Trophoblast cell (in vitro differentiated cells and primary cell): ENCODE measurements at regions not wholly inside any gene's neighbourhood (a gene's known extent, or its start where the extent isn't known, plus 50 kb on each side); places are given as distances from the start of the nearest gene placed in this dataset.

Experiments used
- DNase-seq, 2 donors: peaks; one replicate each; pipeline ENCODE4 v3.0.0-alpha.2; 2016
- H2AFZ ChIP-seq: 2 replicates; pipeline ENCODE4 v1.6.1; 2013; ENCODE audit warnings: low read length, moderate library complexity, mild to moderate bottlenecking; ENCODE audit not compliant: insufficient read depth, poor library complexity
- H2AK5ac ChIP-seq: 2 replicates; pipeline ENCODE4 v1.6.1; 2013; ENCODE audit warnings: mild to moderate bottlenecking, low read length
- H2BK120ac ChIP-seq: 2 replicates; pipeline ENCODE4 v1.6.1; 2013; ENCODE audit warnings: low read length, mild to moderate bottlenecking, moderate library complexity; ENCODE audit not compliant: insufficient read depth, poor library complexity
- H2BK12ac ChIP-seq: 2 replicates; pipeline ENCODE4 v1.6.1; 2013; ENCODE audit warnings: mild to moderate bottlenecking, low read length, moderate library complexity
- H2BK5ac ChIP-seq: 2 replicates; pipeline ENCODE4 v1.6.1; 2013; ENCODE audit warnings: low read length, low read depth, moderate library complexity, mild to moderate bottlenecking; ENCODE audit not compliant: poor library complexity
- H3K14ac ChIP-seq: 2 replicates; pipeline ENCODE4 v1.6.1; 2013; ENCODE audit warnings: mild to moderate bottlenecking, low read length
- H3K18ac ChIP-seq: 2 replicates; pipeline ENCODE4 v1.6.1; 2013; ENCODE audit warnings: mild to moderate bottlenecking, low read length
- H3K23ac ChIP-seq: 2 replicates; pipeline ENCODE4 v1.6.1; 2013; ENCODE audit warnings: low read length
- H3K27ac ChIP-seq: 2 replicates; pipeline ENCODE4 v1.5.1; 2013; ENCODE audit warnings: low read depth, mild to moderate bottlenecking, inconsistent platforms, low read length, moderate library complexity
- H3K27me3 ChIP-seq: 2 replicates; pipeline ENCODE4 v1.6.1; 2013; ENCODE audit warnings: inconsistent platforms, mild to moderate bottlenecking, low read length, moderate library complexity; ENCODE audit not compliant: insufficient read depth
- H3K36me3 ChIP-seq, 2 experiments: 1 replicate in 1 of 2; 2 replicates in 1 of 2; pipeline ENCODE4 v1.6.1; 2013; ENCODE audit warnings: low read length in 2 of 2, mild to moderate bottlenecking in 2 of 2, moderate library complexity in 1 of 2; ENCODE audit not compliant: insufficient read depth in 2 of 2, control insufficient read depth in 1 of 2
- H3K4ac ChIP-seq: 2 replicates; pipeline ENCODE4 v1.6.1; 2013; ENCODE audit warnings: low read depth, mild to moderate bottlenecking, low read length, moderate library complexity
- H3K4me1 ChIP-seq, 2 experiments: 1 replicate in 1 of 2; 2 replicates in 1 of 2; pipeline ENCODE4 v1.6.1; 2013; ENCODE audit warnings: low read length in 2 of 2, mild to moderate bottlenecking in 2 of 2, moderate library complexity in 1 of 2; ENCODE audit not compliant: insufficient read depth in 2 of 2, control insufficient read depth in 1 of 2
- H3K4me2 ChIP-seq: 2 replicates; pipeline ENCODE4 v1.6.1; 2013; ENCODE audit warnings: inconsistent platforms, mild to moderate bottlenecking, low read length, moderate library complexity
- H3K4me3 ChIP-seq: 2 replicates; pipeline ENCODE4 v1.5.1; 2013; ENCODE audit warnings: mild to moderate bottlenecking, low read depth, low read length, inconsistent platforms
- H3K79me1 ChIP-seq: one replicate; pipeline ENCODE4 v1.6.1; 2013; ENCODE audit warnings: low read length
- H3K79me2 ChIP-seq: 2 replicates; pipeline ENCODE4 v1.6.1; 2013; ENCODE audit warnings: low read length, mild to moderate bottlenecking; ENCODE audit not compliant: control insufficient read depth, insufficient read depth, poor library complexity
- H3K9ac ChIP-seq: 2 replicates; pipeline ENCODE4 v1.6.1; 2013; ENCODE audit warnings: mild to moderate bottlenecking, low read length
- H3K9me3 ChIP-seq: 2 replicates; pipeline ENCODE4 v1.6.1; 2013; ENCODE audit warnings: low read depth, mild to moderate bottlenecking, control low read depth, inconsistent platforms, low read length; ENCODE audit not compliant: insufficient read depth
- H4K12ac ChIP-seq: 2 replicates; pipeline ENCODE4 v1.6.1; 2013; ENCODE audit warnings: low read depth, mild to moderate bottlenecking, low read length, moderate library complexity
- H4K8ac ChIP-seq: 2 replicates; pipeline ENCODE4 v1.6.1; 2013; ENCODE audit warnings: low read depth, mild to moderate bottlenecking, low read length, moderate library complexity
- H4K91ac ChIP-seq: one replicate; pipeline ENCODE4 v1.6.1; 2013; ENCODE audit warnings: low read depth, mild to moderate bottlenecking, low read length, moderate library complexity
- WGBS: extraction: QIAGEN DNeasy Blood & Tissue Kit; methylation state at CpG from one replicate; pipeline ENCODE4 v1.1.7; 2013; ENCODE audit warnings: missing lambda C conversion rate; ENCODE audit not compliant: insufficient read length, insufficient coverage; ENCODE audit errors: extremely low coverage; 5-methylcytosine and 5-hydroxymethylcytosine counted together

DNA sequence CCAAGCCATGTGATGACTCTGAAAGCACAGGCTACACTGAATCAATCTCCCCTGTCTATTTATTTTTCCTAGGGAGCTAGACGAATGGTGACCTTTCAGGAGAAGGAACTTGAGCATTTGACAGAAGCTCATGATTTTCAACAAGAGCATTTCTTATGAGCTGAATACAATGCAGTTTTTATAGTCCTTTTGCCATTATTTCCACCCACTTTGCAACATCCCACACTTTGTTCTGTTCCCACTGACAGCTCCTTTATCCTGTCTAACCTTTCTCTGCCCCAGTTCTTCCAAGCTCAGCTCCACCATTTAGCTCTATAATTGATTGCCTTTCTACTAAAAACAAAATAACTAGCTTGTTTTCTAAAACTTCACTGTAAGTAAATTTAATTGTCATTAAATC lies 91.9 kb upstream of the PRSS1 start:
- Histone ChIP-seq H3K18ac (no peak overlapping the region), H3K9me3 (no peaks in the 10 kb centered on the region), H3K27ac (no peak overlapping the region), H3K23ac (no peak overlapping the region), H3K79me1 (no peaks in the 10 kb centered on the region), H3K4me1 (no peaks in the 10 kb centered on the region), H3K4ac (no peak overlapping the region), H4K12ac (no peak overlapping the region), H3K79me2 (no peaks in the 10 kb centered on the region), H3K4me3 (no peak overlapping the region), H2AK5ac (no peak overlapping the region), H4K8ac (no peak overlapping the region), H3K36me3 (no peaks in the 10 kb centered on the region), H2BK5ac (no peak overlapping the region), H3K14ac (no peak overlapping the region), H2AFZ (no peak overlapping the region), H4K91ac (no peak overlapping the region), H2BK120ac (no peak overlapping the region), H3K27me3 (no peaks in the 10 kb centered on the region), H3K4me2 (no peak overlapping the region), H2BK12ac (no peak overlapping the region), H3K9ac (no peak overlapping the region)
- DNase-seq = no peak
- WGBS = no CpG with 5 or more reads among the region's 1 CpG

DNA sequence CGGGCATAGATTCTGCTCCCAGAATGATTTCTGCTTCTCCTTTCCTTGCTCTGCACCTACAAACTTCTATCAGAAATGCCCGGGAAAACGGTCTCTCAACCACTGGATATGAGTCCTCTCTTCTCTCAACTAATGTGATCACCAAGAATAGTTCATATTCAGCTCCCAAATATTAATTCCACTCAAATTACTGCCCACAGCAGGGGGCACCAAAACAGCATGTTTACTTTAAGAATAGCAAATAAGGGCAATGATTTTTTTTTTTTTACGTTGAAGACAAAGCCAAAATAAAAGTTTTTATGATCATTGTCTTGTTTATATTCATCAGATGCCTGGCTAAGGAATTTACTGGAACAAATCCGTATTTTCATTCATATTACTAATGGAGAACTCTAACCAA lies 94.9 kb upstream of the PRSS1 start:
- Histone ChIP-seq H3K4me3 (no peak overlapping the region), H3K4me2 (no peak overlapping the region), H2BK12ac (no peak overlapping the region), H3K36me3 (no peaks in the 10 kb centered on the region), H3K18ac (no peak overlapping the region), H3K4me1 (no peaks in the 10 kb centered on the region), H4K91ac (no peak overlapping the region), H2BK120ac (no peak overlapping the region), H3K14ac (no peak overlapping the region), H2AK5ac (no peak overlapping the region), H2AFZ (no peak overlapping the region), H4K8ac (no peak overlapping the region), H3K79me2 (no peaks in the 10 kb centered on the region), H3K9me3 (no peaks in the 10 kb centered on the region), H3K4ac (no peak overlapping the region), H3K23ac (no peak overlapping the region), H3K27ac (no peak overlapping the region), H3K27me3 (no peaks in the 10 kb centered on the region), H4K12ac (no peak overlapping the region), H2BK5ac (no peak overlapping the region), H3K9ac (no peak overlapping the region), H3K79me1 (no peaks in the 10 kb centered on the region)
- no CpG with 5 or more reads among the region's 5 CpGs for WGBS
- DNase-seq = peak in 1 of 2 donors; percentile 9

DNA sequence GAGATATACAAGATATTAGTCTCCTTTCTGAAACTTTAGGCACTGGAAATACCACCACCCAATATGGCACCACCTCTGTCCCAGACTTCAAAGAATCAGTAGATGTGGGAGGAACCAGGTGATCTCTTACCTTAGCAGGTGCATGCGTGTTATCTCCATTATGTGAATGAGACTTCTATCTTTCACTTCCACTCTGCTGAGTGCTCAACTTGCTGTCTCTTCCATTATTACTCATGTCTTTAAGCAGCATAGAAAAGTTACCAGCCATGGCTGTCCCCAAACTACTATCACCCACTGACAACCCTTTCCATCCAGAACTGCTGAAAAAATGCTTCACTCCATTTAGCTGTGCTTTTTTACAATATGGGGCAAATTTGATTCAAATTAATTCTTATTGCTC lies 101.5 kb upstream of the PRSS1 start:
- H3K23ac ChIP-seq = no peak overlapping the region
- no peak overlapping the region for H2BK120ac ChIP-seq
- H3K4me3 ChIP-seq = no peak overlapping the region
- no peaks in the 10 kb centered on the region for H3K4me1 ChIP-seq
- no peak overlapping the region for H3K4ac ChIP-seq
- H3K9me3 ChIP-seq = no peaks in the 10 kb centered on the region
- no peak overlapping the region for H4K8ac ChIP-seq
- no peaks in the 10 kb centered on the region for H3K79me1 ChIP-seq
- H3K9ac ChIP-seq = no peak overlapping the region
- H3K36me3 ChIP-seq = no peaks in the 10 kb centered on the region
- DNase-seq = no peak
- no peak overlapping the region for H3K4me2 ChIP-seq
- H2BK5ac ChIP-seq = no peak overlapping the region
- H2BK12ac ChIP-seq = no peak overlapping the region
- WGBS = no CpG with 5 or more reads among the region's 1 CpG
- H4K12ac ChIP-seq = no peak overlapping the region
- no peak overlapping the region for H3K27ac ChIP-seq
- no peak overlapping the region for H4K91ac ChIP-seq
- no peak overlapping the region for H2AFZ ChIP-seq
- no peaks in the 10 kb centered on the region for H3K79me2 ChIP-seq
- H3K18ac ChIP-seq = no peak overlapping the region
- H2AK5ac ChIP-seq = no peak overlapping the region
- no peaks in the 10 kb centered on the region for H3K27me3 ChIP-seq
- no peak overlapping the region for H3K14ac ChIP-seq

DNA sequence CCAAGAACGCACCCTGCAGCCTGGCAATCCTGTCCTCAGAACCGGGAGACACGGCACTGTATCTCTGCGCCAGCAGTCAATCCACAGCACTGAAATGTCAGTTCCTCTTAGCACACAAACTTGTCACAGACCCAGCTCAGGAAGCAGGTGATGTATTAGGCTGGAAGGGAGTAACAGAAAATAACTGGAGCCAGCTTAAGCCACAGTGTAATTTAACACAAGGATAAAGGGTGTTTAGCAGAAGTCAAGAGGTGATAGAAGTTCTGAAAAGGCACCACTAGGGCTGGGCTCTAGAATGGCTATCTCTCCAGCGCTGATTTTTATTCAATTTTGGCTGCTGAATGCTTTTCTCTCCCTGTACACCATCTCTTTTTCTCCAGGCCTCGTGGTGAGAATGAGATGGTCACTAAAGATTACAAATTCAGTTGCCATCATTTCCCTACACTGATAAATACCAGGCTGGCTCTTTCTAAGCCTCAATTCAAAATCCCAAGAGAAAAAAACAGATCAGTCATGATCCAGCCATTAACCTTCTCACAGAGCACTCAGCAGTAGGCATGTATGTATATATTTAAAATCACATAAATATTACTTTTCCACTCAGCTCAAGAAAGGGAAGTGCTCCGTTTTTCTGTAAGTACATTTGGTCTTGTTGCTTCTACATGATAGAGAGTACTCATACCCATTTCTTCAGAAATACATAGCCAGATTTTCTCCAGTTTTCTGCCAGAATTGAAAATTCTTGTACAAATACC lies 102.7 kb upstream of the PRSS1 start:
- WGBS = no CpG with 5 or more reads among the region's 7 CpGs
- no peak overlapping the region for H2BK5ac ChIP-seq
- no peaks in the 10 kb centered on the region for H3K79me2 ChIP-seq
- H3K14ac ChIP-seq = no peak overlapping the region
- H3K4me3 ChIP-seq = no peak overlapping the region
- no peak overlapping the region for H2BK12ac ChIP-seq
- H3K9me3 ChIP-seq = no peaks in the 10 kb centered on the region
- no peak overlapping the region for H3K4ac ChIP-seq
- H3K27me3 ChIP-seq = no peaks in the 10 kb centered on the region
- H4K12ac ChIP-seq = no peak overlapping the region
- H3K9ac ChIP-seq = no peak overlapping the region
- no peak overlapping the region for H4K91ac ChIP-seq
- no peak overlapping the region for H3K23ac ChIP-seq
- no peak overlapping the region for H3K27ac ChIP-seq
- no peak overlapping the region for H3K4me2 ChIP-seq
- H2AK5ac ChIP-seq = no peak overlapping the region
- no peaks in the 10 kb centered on the region for H3K36me3 ChIP-seq
- no peak overlapping the region for H2AFZ ChIP-seq
- H4K8ac ChIP-seq = no peak overlapping the region
- H3K18ac ChIP-seq = no peak overlapping the region
- DNase-seq = no peak
- no peaks in the 10 kb centered on the region for H3K4me1 ChIP-seq
- H3K79me1 ChIP-seq = no peaks in the 10 kb centered on the region
- H2BK120ac ChIP-seq = no peak overlapping the region
